ENCODE measurements at regions not wholly inside any gene's neighbourhood (a gene's known extent, or its start where the extent isn't known, plus 50 kb on each side); places are given as distances from the start of the nearest gene placed in this dataset.
"Not testable (repeated sequence)": the region's sequence is repeated elsewhere in the genome, so short reads cannot be mapped to it uniquely, and the experiment has no call there.

DNA sequence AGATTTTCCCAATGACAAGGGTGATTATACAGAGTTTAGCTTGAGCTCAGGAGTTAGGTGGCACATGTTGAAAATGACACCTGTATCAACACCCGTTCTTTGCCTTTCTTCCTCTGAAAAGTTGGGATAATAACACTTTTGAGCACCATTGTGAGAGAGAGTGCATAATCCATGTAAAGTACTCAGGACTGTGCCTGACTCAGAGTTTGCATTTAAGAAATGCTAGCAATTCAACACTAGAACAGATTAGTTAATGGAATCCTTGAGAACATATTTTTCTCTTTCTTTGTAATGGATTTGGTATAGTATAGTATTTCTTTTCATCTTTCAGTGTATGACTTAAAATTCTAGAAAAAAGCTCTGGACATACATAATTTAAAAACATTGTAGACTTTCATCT, 449.2 kb downstream of the GJA1 start:
- no peak for DNase-seq

DNA sequence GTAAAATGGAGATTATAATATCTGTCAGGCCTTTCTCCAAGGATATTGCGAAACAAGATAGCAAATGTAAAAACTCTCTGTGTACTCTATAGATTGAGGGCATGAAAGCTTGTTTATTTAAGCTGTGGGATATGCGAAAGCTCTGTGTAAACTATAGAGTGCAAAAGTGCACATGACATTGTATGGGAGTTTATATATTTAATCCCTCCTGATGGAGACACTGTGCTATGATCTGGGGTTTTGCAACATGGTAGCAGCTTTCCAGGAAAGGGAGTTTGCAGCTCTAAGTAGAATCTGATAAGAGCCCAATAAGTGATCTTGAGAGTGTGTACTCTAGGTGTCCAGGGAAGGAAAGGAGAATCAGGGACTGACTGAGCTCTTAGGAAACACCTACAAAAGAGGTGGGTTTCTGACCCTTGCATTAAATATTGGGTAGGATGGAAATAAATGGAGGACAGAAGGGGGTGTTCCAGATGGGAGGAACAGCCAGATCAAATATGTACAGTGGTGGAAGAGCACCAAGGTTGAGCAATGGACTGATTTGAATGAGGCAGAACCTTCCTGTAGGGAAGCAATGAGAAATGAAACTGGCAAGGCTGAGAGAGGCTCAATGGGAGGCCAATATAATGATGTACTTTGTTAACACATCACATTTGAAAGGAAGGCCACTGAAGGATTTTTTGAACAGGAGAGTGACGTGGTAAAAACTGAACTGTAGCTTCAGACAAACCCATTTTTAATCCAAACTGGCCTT, 450.1 kb downstream of the GJA1 start:
- no peak for DNase-seq

DNA sequence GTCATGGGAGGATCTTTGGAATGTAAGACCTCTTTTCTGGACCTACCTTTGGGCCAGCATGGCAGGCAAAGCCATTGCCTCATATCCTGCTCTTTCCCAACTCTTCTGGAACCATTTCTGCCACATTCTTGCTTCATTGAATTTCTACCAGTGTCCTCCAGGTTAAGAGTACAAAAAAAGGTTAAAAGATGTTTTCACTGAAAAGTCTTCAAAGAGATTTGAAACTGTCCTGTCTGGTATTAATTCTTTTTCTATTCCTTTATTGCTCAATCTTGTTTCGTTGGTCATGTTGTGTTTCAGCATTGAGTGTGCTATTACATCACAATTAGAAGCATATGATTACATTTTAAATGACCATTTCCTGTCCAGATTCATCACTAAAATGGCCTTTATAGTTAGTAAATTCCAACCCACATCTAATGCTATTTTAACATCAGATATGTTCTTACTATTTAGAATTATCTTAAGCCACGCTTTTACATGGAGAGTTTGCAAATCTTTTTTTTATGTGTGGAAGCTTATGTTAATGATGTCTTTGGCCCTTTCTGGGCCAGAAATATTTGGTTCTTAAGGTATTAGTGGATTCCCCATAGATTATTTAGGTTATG, 450.9 kb downstream of the GJA1 start:
- DNase-seq: no peak

DNA sequence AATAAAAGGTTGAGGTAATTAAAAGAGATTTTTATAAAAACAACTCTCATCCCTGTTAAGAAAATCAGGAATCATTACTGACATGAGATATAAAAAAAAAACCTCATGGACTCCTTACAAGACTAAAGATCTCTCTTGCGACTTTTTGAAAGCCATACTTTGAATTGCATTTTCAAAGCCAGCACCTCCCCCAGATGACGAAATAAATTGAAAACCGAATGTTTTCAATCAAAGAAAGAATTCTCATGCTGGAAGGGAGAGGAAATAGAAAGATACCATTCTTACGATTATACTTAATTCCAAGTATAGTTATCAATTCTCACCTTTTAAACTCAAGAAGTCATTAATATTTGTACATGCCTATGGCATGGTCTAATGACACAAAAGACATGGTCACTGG, 452.3 kb downstream of the GJA1 start:
- no peak for DNase-seq

DNA sequence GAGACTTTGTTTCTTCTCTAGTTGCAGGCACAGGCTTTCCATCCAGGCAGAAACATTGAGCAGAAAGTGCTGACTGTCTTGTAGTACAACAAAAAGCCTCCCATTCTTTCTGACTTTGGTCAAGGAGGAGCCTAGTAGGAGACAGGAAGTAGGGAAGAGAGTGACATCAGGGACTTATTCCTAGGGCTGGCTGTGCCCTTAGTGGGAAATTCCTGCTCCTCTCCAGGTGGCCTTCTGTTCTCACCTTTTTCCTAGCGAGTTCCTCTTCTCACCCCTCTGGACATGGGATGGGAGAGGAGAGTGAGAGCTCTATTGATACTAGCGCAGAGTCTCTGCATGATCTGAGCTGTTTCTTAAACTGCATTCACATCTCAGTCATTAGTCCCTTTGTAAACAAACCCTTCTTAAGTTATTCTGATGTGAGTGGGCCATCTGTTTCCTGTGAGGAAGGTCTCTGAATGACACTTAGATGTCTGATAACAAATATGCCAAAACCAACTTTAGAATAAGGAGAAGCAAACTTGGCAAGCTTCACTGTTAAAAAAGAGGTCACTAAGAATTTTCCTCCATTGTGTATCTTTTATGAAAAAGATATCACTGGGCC, 455.0 kb downstream of the GJA1 start:
- DNase-seq: no peak

DNA sequence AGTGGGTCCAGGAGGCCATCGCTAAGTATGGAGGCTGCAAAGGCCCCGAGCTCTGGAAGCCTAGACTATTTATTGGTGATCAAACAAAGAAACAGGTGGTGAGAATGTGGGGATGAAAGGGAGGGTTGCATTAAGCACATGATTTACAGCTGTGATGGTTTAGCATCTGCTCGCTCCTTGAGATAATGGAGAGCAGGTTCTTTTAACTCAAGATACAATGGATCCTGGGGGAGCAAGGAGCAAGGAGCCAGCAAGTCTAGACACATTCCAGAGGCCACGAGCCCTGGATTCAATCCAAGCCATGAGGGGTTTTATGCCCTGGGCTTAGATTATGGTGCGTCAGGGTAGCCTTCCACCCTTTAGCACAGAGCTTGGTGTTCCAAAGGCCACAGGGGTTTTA, 460.3 kb downstream of the GJA1 start:
- DNase-seq: not testable (repeated sequence)

DNA sequence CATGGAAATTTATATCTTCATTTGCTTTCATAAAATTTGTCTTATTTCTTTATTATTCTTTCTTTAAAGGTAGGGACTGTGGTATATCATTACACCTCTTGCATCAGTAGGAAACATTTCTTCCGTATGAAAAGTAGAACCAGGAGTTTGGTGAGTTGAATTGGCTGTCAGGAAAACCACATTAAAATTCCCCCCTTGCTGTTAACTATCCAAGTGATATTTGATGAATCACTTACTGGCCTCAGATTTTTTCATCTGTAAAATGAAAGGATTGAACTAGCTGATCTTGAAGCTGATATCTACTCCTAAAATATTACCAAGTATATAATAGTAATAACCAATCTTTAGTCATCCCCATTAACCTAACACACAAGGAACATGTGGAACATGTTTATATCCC, 460.9 kb downstream of the GJA1 start:
- no peak for DNase-seq

DNA sequence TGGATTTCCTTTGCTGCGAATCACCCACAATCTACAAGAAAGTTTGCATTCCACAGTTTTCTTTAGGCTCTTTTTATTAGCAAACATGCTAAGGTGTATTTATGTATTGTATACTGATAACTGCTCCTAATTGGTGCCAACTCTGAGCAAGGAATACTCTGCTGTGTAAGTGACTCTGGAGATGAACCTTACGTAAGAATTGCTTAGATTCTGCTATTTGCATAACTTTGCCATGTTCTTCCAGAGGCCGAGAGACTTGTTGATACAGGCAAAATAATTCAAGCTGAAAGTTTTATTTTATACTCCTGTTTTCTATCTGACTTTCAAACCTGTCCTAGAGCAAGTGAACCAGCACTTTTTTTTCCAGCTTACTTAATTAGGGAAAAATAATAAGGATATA, 461.3 kb downstream of the GJA1 start:
- no peak for DNase-seq

DNA sequence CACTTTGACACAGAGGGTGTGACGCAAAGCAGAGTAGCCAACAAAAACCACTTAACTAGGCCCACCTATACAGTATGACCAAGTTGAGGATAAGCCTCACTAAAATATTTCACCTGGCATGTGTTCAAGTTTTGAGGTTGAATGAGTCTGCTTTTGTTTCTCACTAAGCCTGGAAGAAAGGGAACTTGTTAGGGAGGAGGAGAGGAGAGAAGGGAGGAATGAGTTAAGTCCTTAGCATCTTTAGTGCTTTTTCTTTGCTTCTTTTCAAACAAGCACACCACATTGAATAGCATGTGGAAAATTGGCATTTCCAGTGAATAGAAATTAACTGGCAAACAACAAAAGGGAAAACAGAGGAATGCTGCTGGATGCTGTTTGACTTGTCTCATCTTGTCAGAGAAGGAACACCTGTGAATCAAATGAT, 461.9 kb downstream of the GJA1 start:
- no peak for DNase-seq

DNA sequence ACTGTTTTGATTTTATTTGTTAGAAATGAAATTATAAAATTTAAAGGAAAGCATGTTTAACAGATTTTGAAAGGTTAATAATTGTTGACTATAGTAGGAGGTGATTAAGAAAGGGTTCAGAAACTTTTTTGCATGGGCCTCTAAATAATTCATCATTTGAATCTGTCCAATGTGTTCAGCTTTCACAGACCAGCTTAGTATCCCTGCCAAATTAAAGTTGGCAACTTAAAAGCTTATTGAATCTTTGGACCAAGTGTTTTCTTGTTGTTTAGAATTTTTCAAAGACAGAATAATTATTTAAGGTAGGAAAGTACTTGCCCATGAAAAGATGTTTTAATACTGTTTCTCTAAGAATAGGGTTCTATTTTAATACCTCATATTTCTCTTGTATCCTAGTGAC, 466.0 kb downstream of the GJA1 start:
- no peak for DNase-seq

DNA sequence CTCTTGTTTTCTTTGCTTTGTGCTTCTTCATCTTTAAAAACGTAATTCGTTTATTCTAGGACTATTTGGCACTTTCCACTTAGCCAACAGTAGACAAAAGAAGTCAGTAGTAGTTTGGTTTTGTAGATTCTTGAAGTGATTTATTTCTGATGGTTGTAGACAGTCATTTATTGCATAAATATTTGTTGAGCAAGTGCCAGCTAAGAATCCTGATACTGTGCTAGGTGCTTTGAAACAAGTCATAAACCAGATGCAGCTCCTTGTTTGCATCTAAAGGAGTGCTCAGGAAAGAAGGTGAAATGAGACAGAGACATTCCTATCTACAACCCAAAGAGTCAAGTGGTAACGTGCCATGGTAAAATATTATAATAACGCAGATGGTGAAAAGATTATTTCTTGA, 469.1 kb downstream of the GJA1 start:
- DNase-seq: no peak

DNA sequence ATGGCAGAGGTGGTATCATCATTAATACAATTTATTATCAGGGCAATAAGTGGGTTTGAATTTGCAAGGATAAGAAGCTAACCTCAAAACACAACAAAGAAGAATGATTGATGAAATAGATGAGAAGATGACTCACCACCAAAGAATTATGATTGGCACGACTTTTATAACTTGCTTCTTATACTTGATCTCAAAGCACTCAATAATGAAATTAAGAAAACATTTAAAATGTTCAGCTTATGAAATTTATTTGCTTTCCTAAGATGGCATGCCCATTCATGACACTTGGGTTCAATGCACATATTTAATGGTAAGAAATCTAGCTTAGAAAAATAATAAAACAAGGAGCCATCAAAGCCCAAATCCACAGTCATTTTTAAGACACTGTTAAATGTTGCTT, 477.5 kb downstream of the GJA1 start:
- no peak for DNase-seq

DNA sequence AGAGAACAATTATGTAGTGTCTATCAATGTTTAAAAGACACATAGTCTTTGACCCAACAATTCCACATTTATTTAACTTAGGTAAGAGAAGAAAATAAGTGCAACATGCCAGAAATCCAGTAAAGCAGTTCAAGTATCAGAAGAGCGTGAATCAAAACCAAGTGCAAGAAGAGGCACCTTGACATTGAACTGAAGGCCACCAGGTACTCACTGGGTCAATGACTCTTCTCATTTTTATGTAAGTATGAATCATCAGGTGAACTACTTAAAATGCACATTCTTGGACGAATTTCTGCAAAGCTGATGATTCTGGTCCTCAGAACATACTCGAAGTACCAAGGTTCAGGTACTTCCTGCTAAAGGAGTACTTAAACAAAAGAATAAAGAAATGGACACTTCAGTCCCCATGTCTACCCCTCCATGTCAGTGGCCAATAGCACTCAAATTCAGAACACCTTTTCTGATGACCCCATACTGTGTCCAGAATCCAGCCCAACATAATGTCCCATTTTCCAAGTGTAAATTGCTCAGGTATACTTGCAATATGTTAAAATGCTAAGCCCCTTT, 481.9 kb downstream of the GJA1 start:
- no peak for DNase-seq

DNA sequence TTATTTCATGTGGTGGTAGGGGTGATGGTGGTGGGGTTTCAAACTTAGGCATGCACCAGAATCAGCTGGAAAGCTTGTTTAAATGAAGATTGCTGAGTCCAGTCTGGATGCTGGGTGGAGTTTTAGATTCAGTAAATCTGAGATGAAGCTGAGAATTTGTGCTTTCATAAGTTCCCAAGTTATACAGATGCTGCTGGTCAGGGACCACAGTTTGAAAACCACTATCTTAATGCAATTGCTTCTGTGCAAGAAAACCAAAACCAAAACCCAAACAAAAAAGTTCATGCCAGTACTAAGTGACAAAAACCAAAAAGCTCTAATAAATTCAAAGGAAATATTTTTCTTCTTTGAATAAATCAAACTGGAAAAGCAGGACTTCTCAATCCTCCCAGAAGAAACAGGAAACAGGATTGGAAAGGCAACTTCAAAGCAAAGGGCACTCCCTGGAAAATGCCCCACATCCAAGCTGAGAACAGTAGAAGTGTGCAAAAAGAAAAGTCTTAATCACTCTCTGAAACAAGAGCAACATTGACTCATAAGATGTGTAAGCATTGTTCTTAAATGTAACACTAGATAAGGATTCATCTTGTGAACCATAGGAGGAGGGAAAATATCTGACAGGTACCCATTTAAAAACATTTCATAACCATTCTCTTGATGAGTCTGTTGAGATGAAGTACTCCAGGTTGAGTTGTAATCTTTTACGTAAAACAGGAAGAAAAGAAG, 481.5 kb upstream of the HSF2 start:
- DNase-seq: no peak

DNA sequence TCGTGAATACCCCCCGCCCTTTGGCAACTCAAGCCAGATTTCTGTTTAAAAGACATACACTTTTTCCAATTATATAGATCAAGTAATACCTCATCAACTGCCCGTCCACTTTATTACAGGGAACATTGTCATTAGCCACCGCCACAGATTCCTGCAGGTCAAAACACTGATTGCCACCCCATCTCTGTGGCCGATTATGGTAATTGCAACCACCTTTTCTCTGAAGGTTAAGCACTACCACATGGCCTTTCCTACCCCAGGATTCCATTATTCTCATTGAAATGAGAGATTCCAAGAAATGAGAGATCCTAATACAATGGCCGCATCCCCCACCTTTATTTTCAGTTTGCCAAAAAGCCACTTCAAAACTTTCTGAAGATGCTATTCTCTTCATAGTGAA, 478.8 kb upstream of the HSF2 start:
- DNase-seq: no peak

DNA sequence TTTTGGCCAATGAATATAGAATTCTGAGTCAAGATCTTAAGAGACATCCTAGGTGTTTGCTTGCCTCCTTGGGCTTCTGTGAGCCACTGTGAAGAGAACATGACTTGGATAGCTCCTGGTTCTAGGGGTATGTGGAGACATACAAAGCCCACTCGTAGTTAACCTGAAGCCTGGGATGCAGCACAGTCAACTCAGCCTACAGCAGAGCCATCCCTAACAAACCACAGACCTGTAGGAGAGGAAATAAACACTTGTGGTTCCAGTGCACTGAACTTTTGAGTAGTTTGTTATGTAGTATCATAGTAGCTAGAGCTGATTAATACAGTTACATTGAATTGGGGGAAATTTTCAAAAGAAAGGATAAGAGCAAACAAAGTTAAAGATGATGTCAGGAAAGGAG, 474.4 kb upstream of the HSF2 start:
- DNase-seq: no peak

DNA sequence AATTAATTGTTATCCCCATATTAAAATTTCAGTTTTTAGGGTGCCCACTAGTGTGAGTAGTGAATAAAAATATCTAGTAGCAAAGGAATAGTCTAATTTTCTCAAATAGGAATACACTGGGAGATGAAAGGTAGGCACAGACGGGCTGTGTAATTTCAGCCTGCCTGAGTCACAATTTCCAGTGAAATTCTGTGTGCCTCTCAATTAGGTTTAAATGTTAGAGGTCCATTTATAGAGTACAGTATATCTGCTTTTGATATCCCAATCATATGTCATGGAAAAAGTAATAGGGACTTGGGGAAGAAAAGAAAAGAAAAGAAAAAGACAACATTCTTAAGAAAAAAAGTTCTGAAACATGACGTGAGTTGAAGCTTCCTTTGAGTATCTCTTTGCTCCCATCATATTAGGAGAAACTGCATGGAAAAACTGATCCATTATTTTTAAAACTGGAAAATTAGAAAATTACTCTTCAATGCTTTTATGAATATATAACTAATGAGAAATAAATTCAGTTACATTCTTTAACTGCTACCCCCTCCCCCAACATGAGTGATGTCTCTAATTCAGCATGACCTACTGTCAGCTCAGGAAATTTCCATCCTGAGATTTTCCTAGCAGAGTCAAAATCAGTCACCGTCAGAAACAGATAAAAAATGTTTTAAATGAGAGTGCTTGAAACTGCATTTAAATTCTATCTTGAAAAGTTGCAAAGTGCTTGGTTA, 473.8 kb upstream of the HSF2 start:
- DNase-seq: no peak

DNA sequence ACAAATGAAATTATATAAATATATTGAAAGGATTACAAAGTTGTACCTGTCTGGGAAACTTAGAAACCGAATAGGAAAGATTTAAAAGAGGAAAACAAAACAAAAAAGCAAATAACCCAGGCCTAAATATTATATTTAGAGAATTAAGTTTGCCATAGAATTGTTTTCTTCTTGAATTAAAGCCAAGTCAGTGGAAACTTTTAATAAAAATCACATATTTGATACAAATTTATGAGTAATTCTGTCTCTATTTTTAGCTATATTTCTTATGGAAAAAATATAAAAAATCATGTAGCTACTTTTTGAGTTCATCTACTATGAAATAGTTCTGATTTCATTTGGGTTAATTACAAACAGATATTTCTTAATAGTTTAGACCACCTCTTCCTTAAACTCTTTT, 470.2 kb upstream of the HSF2 start:
- no peak for DNase-seq

DNA sequence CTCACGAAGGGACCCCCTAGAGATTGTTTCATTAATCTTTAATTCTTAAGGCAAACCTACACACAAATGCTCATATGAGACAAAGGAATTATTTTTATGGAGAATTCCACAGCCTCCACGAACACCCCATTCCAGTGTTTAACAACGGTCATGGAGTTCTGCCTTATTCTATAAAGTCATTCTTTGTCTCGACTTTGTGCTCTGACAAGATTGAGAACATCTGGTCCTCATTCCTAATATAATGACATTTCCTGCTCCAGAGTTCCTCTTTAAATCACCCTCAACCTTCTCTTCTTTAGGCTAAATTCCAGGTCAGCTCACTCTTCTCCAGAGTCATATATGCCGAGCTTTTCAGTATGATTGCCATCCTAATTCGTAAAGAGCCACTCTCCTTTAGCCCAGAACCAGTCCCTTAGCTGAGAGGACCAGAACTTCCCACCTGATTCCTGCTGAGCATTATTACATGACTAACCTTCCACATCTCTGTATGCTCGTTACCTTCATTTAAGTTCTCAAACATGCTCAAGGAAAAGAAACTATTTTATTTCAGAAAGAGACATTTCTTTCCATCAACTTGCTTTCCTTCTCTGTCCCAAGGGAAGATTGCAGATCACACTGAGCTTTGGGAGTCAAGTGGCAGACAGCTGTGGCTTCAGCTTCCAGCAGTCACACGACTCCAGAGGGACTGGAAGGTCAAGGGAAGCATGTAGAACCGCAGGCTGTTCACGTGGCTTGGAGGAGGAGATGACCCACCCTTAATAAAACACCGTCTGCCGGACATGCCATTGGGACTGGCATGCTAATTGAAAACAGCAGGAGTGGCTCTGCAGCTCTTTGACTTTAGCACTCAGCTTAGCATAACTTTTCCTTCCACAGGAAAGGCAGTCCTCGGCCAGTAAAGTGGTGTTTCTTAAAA, 467.1 kb upstream of the HSF2 start:
- no peak for DNase-seq

DNA sequence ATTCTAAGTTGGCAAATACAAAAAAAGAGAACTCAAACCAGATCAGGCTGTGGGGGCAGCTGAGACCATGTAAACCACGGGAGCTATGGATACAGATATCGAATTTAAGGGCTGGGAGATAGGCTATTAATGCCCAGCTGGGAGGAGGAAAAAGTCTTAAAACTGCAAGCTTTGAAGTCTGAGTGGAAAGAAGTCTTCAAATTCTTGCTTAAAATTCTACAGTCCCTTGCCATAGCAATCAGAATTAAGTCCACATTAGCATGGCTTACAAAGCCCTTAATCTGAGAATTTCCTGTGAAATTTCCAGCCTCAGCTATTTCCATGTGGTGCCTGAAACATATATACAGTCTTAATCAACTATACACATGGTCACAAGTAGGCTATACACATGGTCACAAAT, 465.0 kb upstream of the HSF2 start:
- DNase-seq: no peak

DNA sequence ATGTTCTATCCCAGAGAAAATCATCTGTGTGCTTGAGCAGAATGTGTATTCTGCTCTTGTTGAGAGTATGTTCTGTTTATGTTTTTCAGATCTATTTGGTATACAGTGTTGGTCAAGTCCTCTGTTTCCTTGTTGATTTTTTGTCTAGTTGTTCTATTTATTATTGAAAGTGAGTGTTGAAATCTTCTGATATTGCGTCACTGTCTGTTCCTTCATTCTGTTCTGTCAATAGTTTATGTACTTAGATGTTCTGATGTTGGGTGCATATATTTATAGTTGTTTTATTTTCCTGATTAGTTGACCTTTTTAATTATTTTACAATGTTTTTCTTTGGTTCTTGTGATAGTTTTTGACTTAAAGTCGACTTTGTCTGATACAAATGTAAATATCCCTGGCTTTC, 458.7 kb upstream of the HSF2 start:
- DNase-seq: no peak

DNA sequence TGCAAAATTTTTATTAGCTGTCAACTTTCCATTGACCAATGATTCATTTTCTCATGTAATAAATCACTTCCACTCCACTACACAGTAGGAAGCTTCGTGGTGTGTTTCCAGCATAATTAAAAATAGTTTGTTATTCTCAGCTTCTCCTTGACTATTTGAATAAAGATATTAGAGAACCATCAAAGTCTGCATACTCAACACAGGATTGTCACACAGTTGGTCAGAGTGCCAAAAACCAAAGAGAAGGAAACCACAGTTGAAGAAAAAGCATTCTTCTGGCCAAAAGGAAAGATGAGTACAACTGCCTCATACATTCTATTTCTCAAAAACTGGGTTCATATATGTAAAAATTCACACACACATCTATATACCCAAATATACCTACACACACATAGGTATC, 455.1 kb upstream of the HSF2 start:
- no peak for DNase-seq
